Frontal cortex (tissue), 3 donors: ENCODE measurements at regions not wholly inside any gene's neighbourhood (a gene's known extent, or its start where the extent isn't known, plus 50 kb on each side); places are given as distances from the start of the nearest gene placed in this dataset.

ENCODE experiments used
- DNase-seq, 2 donors: peaks; one replicate each; pipeline ENCODE4 v3.0.0; 2012; ENCODE audit warnings: low spot score in 2 of 2
- FAIRE-seq: peaks from 2 replicates; lab custom pipeline; 2012; peaks lifted over from hg19 to GRCh38; lab: Jason Lieb, UNC
- donor health status: control.
- donor health status: control.
- donor health status: control.

DNA sequence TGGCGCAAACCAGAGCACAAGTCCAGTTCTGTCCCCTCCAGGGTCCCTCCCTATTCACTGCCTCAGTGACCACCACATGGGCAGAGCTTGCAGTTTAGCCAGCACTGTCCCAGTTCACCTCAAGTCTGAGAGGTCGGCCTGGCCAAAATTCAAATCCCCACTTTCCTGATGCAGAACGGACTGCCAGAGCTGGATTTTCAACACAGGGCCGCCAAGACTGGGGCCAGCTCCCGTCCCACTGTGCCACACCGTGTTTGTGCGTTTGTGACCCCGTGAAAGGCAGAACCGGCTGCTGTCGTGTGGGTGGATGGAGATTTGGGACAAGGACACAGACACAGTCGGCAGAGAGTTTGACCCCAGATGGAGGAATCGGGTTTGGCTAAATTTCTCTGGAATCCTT is 176.7 kb downstream of the URI1 start:
- FAIRE-seq, result no peak
- no peak for DNase-seq

- FAIRE-seq (no peak), DNase-seq (no peak)
Observed at GRCh38 chr19:30119180-30119908, 177.3 kb downstream of the URI1 start.

GRCh38 chr19:30120860-30121484 is 178.9 kb downstream of the URI1 start:
- DNase-seq (no peak), FAIRE-seq (no peak)

DNA sequence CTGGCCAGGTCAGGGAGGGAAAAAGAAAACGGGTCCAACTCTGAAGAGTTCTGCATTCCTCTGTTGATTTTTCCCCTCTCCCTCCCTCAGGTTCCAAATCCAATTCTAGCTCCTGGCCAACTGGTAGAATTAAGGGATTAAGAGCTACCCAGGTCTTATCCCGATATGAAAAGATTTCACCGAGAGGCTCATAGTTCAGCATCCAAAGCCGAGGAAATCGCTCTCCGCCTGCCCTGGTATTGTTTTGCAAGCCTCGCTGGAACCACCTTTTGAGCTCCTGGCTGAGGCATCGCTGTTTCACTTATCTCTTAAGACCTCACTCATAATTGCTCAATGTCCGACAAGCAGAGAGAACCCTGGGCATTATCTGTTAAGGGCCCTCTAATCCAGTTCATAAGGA is 180.4 kb downstream of the URI1 start:
- DNase-seq, result no peak
- no peak for FAIRE-seq

GRCh38 chr19:30123119-30123518 is 181.1 kb downstream of the URI1 start:
- DNase-seq, result no peak
- no peak for FAIRE-seq

GRCh38 chr19:30123611-30124010 is 181.6 kb downstream of the URI1 start:
- FAIRE-seq (no peak), DNase-seq (no peak)

DNA sequence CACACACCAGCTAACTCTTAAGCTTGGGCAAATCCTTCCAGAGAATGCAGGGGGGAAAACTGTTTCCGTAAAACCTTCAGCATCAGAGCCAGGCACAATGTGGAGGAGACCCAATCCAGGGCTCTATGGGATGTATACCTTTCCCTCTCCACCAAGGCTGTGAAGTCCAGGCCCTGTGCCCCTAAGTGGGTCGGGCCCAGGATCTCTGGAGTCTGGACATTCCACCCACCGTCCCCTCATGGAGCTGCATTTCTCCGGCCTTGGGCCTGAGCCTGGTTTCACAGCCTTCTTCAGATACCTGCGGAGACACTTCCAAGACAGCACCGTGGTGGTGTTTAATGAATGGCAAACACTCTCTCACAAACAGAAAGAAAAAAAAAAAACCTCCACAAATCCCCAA is 186.2 kb downstream of the URI1 start:
- FAIRE-seq (no peak), DNase-seq (no peak)

DNA sequence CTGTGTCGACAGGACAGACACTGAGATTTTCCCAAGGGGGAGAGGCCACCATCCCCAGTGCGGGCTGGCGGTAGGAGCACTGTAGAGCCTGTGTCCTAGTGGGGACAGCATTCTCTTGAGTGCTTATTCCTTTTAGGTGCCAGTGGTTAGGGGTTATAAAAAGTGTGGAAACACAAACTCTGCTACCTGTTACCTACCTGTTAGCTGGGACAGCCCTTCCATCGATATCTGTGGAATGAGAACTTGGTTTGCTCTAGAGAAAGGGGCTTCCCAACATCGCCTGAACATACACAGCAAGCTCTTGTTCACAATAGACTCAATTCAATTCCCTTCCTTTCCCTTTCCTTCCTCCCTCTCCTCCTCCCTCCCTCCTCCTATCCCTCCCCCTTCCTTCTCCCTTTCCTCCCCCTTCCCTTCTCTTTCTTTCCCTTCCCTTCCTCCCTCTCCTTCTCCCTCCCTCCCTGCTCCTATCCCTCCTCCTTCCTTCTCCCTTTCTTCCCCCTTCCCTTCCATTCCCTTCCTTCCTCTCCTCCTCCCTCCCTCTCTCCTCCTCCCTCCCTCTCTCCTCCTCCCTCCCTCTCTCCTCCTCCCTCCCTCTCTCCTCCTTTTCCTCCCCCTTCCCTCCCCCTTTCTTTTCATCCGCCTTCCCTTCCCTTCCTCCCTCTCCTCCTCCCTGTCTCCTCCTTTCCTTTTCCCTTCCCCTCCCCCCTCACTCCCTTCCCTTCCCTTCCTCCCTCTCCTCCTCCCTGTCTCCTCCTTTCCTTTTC is 188.5 kb downstream of the URI1 start:
- no peak for FAIRE-seq

DNA sequence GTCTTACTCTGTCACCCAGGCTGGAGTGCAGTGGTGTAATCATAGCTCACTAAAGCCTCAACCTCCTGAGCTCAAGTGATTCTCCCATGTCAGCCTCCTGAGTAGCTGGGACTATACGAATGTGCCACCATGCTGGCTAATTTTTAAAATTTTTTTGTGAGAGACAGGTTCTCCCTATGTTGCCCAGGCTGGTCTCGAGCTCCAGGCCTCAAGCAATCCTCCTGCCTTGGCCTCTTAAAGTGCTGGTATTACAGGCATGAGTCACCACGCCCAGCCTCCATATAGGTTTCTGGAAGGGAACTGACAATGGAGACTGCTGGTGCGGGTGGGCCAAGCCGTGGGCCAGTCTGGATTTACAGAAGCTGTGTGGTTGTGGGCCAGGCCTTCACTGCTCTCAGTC is 189.2 kb downstream of the URI1 start:
- DNase-seq, result no peak
- FAIRE-seq, result no peak

More for the DNA sequence above, 188.5 kb downstream of the URI1 start:
- DNase-seq, result no peak

DNA sequence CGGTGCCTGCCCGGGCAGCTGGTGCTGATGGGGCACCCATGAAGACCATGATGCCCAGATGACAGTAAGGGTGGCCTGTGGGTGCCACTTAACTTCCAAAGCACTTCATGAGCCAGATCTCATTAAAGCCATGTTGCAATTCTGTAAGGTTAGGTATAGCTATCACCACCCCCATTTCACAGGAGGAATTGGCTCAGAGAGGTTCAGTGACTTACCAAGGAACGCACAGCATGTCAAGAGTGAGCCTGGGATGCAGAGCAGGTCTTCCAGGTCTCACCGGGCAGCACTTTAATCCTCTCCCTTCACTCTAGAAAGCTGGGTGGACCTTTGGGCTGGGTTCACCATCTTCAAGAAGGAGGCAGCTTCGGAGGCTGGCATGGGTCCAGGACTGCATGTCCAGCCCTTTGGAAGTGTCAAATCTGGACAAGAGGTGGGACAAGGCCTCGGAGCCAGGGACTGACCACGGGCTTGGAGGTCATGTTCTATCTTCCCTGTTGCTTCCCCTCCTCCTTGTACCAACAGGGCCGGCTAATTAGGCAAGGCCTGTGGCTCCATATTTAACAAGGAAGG is 189.8 kb downstream of the URI1 start:
- DNase-seq (no peak), FAIRE-seq (no peak)

DNA sequence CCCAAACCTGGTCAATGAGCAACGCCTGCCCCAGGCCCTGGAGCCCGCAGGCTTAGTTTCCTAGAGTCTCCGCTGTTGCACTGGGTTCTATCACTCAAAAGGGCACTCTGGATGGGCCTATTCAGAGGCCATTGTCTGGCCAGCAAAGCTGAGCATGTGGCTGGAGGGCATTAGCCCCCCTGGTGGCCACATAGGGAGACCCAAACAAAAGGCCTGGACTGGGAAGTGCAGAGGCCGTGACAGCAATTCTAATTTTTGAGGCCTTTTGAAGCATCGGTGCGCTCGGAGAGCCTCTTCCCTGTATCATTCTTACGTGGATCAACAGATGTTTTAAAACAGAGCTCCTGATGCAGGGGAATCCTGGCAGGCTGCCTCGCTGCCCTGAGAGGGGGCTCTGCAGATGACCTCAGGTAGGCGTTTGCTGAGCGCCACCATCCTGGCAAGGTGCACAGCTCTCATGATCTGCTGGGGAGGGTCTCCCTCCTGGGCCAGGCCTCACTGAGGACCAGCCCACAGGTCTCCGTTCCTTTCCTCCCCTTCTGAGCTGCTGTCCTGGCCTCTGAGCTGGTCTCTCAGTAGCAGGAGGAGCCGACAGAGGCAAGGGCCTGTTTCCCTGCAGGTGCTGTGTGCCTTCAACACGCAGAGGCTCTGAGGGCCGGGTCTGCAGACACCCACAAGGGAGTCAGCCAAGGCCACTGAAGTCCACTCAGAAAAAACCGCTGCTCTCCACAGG is 190.5 kb downstream of the URI1 start:
- DNase-seq (no peak), FAIRE-seq (no peak)

DNA sequence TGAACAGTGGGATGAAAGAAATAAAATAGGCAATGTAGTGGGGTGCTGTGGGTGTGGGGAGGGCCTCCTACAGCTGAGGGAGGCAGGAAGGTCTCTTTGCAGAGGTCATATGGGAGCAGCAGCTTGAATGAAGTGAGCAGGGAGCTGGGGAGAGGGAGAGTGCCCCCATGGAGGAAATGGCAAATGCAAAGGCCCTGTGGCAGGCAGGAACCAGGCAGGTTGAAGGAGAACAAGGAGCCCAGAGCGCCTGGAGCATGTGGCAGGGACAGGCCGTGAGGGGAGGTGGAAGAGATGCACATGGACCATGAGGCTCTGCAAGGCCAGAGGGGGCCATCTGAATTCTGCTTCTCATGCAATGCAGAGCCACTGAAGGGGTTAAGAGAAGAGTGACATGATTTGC is 191.8 kb downstream of the URI1 start:
- DNase-seq (no peak), FAIRE-seq (no peak)

DNA sequence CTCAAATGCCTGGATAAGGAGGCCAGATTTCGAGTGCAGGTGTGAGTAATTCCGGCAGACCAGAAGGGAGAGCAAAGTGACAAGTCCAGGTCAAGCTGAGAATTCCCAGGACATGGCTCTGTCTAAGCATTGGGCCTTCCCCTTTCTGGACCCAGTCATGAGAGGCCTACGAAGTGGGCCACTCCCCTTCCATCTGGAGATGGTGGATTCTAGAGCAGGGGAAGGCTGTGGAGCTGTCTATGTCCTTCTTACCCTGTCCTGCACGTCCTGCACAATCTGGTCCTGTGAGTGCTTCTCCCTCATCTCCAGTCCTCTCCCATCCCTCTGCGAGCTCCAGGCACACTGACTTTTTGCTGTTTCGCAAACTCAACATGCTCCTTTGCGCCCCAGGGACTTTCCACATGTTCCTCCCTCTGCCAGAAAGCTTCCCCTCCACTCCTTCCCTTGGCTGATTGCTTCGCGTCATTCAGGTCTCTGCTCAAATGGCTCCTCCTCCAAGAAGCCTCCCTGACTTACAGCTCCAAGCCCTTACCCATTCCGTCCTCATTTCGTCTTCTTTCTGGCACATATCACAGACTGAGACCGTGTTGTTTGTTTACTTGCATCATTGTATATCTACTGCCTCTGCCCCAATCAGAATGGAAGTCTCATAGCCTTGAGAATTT is 193.2 kb downstream of the URI1 start:
- no peak for FAIRE-seq

GRCh38 chr19:30135797-30136196 is 193.8 kb downstream of the URI1 start:
- no peak for DNase-seq

More for the DNA sequence above, 193.2 kb downstream of the URI1 start:
- DNase-seq, result no peak

GRCh38 chr19:30136611-30137195 is 194.7 kb downstream of the URI1 start:
- no peak for FAIRE-seq
- no peak for DNase-seq

More at GRCh38 chr19:30135797-30136196, 193.8 kb downstream of the URI1 start:
- FAIRE-seq, result no peak

DNA sequence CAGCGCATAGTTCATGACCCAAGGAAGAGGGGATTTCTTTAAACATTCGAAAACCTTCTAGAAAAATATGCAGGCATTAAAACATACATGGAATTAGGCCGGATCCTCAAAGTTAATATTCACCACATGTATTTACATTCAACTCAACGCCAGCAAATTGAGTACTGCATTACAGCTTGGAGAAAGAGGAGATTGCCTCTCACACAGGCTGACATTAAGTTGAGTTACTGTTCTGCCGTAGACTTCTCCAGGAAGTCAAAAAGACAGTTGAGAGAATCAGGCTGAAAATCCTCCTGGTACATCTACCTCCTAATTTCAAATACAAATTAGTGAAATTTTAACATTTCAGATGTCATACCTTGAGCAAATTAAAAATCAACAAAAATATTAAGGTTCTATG is 195.7 kb downstream of the URI1 start:
- FAIRE-seq, result no peak
- DNase-seq, result no peak

DNA sequence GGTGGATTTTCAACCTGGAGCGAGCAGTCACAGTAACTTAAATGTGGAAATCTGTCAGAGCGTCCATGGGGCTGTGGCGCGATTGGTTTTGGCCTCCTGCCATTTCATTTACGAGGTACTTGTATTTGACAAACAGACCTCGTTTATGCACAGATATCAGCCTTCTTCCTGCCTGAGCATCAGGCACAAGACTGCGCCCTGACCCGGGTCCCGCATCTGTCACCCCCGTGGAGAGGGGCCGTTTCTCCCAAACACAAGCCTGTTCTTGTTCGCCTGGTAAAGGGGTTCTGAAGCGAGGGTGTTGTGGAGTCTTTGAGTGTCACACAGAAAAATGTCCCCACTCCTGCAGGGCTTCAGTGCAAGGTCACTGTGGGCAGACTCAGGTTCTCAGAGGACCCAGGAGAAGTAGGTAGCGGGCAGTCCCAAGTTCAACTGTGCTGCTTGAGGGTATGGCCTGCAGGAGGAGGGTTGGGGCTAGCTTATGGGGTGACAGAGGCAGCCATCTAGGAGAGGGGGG is 202.3 kb downstream of the URI1 start:
- DNase-seq (no peak), FAIRE-seq (no peak)

- DNase-seq, result no peak
- no peak for FAIRE-seq
Observed at GRCh38 chr19:30144802-30145201, 202.8 kb downstream of the URI1 start.

DNA sequence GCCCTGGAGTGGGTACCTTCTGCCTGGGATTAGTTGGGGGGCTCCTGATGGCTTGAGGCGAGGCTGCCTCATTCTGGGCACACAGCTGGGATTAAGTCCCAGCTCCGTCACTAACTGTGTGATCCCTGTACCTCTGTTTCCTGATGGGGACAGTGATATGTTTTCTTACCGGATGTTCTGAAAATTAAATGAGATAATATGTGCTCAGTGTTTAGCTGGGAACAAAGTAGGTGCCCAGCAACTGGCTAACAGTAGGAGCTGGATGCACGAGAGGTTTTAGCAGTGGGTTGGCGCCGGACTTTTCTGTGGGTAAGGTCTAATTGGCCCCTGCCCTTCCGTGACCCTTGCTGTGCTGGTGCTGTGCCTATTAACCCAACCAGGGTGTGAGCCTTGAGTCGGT is 203.4 kb downstream of the URI1 start:
- FAIRE-seq (no peak), DNase-seq (no peak)
